GM19468 (cell line): ENCODE measurements at regions not wholly inside any gene's neighbourhood (a gene's known extent, or its start where the extent isn't known, plus 50 kb on each side); places are given as distances from the start of the nearest gene placed in this dataset.
A peak's percentile ranks its signal among the peaks of the same experiment; 100 is the strongest.
"Not testable (repeated sequence)": the region's sequence is repeated elsewhere in the genome, so short reads cannot be mapped to it uniquely, and the experiment has no call there.

ENCODE experiments used
- ATAC-seq: cut with Tn5 transposase; IDR thresholded peaks from one replicate; pipeline ENCODE4 v1.9.1; 2021; ENCODE audit warnings: mild to moderate bottlenecking, moderate library complexity, moderate number of reproducible peaks; ENCODE audit not compliant: unreplicated experiment; ENCODE audit errors: extremely low read depth

GRCh38 chr10:28354511-28354910, 51.6 kb upstream of the MPP7 start:
- no peak for ATAC-seq

GRCh38 chr10:28355376-28355775, 52.5 kb upstream of the MPP7 start:
- ATAC-seq, result no peak

GRCh38 chr10:28359334-28359733, 56.5 kb upstream of the MPP7 start:
- ATAC-seq, result no peak

GRCh38 chr10:28360175-28360574, 57.3 kb upstream of the MPP7 start:
- no peak for ATAC-seq

GRCh38 chr10:28363376-28363775, 60.5 kb upstream of the MPP7 start:
- ATAC-seq, result no peak

GRCh38 chr10:28365840-28366239, 63.0 kb upstream of the MPP7 start:
- ATAC-seq, result no peak

- ATAC-seq, result no peak
These were observed 64.1 kb upstream of the MPP7 start for GRCh38 chr10:28366994-28367393.

GRCh38 chr10:28367413-28367812, 64.5 kb upstream of the MPP7 start:
- no peak for ATAC-seq

- peak; percentile 84 for ATAC-seq
These were observed 65.1 kb upstream of the MPP7 start for GRCh38 chr10:28367929-28368484.

GRCh38 chr10:28370107-28370835, 67.4 kb upstream of the MPP7 start:
- no peak for ATAC-seq

- ATAC-seq, result not testable (repeated sequence)
These were observed 68.8 kb upstream of the MPP7 start for GRCh38 chr10:28371638-28372037.

GRCh38 chr10:28374036-28374435, 71.2 kb upstream of the MPP7 start:
- no peak for ATAC-seq

GRCh38 chr10:28375399-28376354, 72.8 kb upstream of the MPP7 start:
- no peak for ATAC-seq

- no peak for ATAC-seq
These were observed 76.2 kb upstream of the MPP7 start for GRCh38 chr10:28378986-28379585.

- ATAC-seq, result no peak
These were observed 78.6 kb upstream of the MPP7 start for GRCh38 chr10:28381466-28381865.

- ATAC-seq, result peak; percentile 37
These were observed 79.1 kb upstream of the MPP7 start for GRCh38 chr10:28381903-28382347.

- ATAC-seq, result no peak
These were observed 79.8 kb upstream of the MPP7 start for GRCh38 chr10:28382525-28383269.

GRCh38 chr10:28384557-28384956, 81.7 kb upstream of the MPP7 start:
- ATAC-seq, result no peak

GRCh38 chr10:28385748-28386502, 83.1 kb upstream of the MPP7 start:
- ATAC-seq, result no peak
